IMR-90 (cell line): ENCODE measurements at regions not wholly inside any gene's neighbourhood (a gene's known extent, or its start where the extent isn't known, plus 50 kb on each side); places are given as distances from the start of the nearest gene placed in this dataset.

ENCODE experiments used
- ATAC-seq: fragments of 200-7000 bp; cut with Tn5 transposase; 2 replicates; pipeline ENCODE4 v1.9.1; 2020; ENCODE audit warnings: low read depth, mild to moderate bottlenecking, moderate library complexity
- BruUV-seq: library from RNA; stranded (reverse); fragments of 400-500 nt; replicated peaks from 2 replicates; lab custom pipeline; 2021; lab: Mats Ljungman, UMichigan
- CTCF ChIA-PET: fragments of 300-600 bp; formaldehyde crosslinking; extraction: SDS; loops from one replicate; lab custom pipeline; 2021; ENCODE audit warnings: antibody characterized with exemption; lab: Yijun Ruan, JAX
- POLR2A ChIA-PET: fragments of 300-600 bp; sonication (Branson Sonifier 250); formaldehyde crosslinking; loops from one replicate; lab custom pipeline; 2022; ENCODE audit warnings: antibody characterized with exemption; ENCODE audit not compliant: unreplicated experiment; lab: Charles Lee
- DNase-seq: peaks from one replicate; pipeline ENCODE4 v3.0.0; 2013
- H2AFZ ChIP-seq: replicated peaks from 2 replicates; pipeline ENCODE3; 2013; ENCODE audit warnings: low read length, mild to moderate bottlenecking; ENCODE audit not compliant: poor library complexity
- H2AK5ac ChIP-seq: 2 replicates; pipeline ENCODE4 v1.6.1; 2013; ENCODE audit warnings: low read depth, low read length, inconsistent platforms
- H2AK9ac ChIP-seq: replicated peaks from 2 replicates; pipeline ENCODE3; 2013; ENCODE audit warnings: mild to moderate bottlenecking, low read depth, low read length, moderate library complexity; ENCODE audit not compliant: poor library complexity
- H2BK120ac ChIP-seq: 2 replicates; pipeline ENCODE4 v1.6.1; 2013; ENCODE audit warnings: low read depth, low read length, inconsistent platforms
- H2BK15ac ChIP-seq: 3 replicates; pipeline ENCODE4 v1.6.1; 2013; ENCODE audit warnings: low read depth, low read length, inconsistent platforms
- H2BK20ac ChIP-seq: 2 replicates; pipeline ENCODE4 v1.6.1; 2013; ENCODE audit warnings: low read depth, mild to moderate bottlenecking, inconsistent platforms, low read length, moderate library complexity
- H2BK5ac ChIP-seq: 2 replicates; pipeline ENCODE4 v1.6.1; 2013; ENCODE audit warnings: mild to moderate bottlenecking, low read depth, low read length, inconsistent platforms; ENCODE audit not compliant: poor library complexity, severe bottlenecking
- H3K14ac ChIP-seq: replicated peaks from 2 replicates; pipeline ENCODE4 v1.6.1; 2013; ENCODE audit warnings: low read depth, low read length, inconsistent platforms
- H3K18ac ChIP-seq: 2 replicates; pipeline ENCODE4 v1.6.1; 2013; ENCODE audit warnings: low read depth, low read length, control low read depth
- H3K23ac ChIP-seq: 2 replicates; pipeline ENCODE4 v1.6.1; 2013; ENCODE audit warnings: low read depth, low read length, inconsistent platforms
- H3K27ac ChIP-seq: 2 replicates; pipeline ENCODE4 v1.5.1; 2013; ENCODE audit warnings: mild to moderate bottlenecking, control low read depth, low read length; ENCODE audit not compliant: insufficient read depth
- H3K27me3 ChIP-seq: 2 replicates; pipeline ENCODE4 v1.6.1; 2013; ENCODE audit warnings: low read length; ENCODE audit not compliant: control insufficient read depth, insufficient read depth
- H3K36me3 ChIP-seq: 2 replicates; pipeline ENCODE4 v1.6.1; 2013; ENCODE audit warnings: low read length, mixed read lengths; ENCODE audit not compliant: control insufficient read depth, insufficient read depth
- H3K4ac ChIP-seq: 2 replicates; pipeline ENCODE4 v1.6.1; 2013; ENCODE audit warnings: low read depth, low read length, inconsistent platforms
- H3K4me1 ChIP-seq: 2 replicates; pipeline ENCODE4 v1.6.1; 2013; ENCODE audit warnings: low read length, mixed read lengths; ENCODE audit not compliant: control insufficient read depth, insufficient read depth
- H3K4me2 ChIP-seq: 2 replicates; pipeline ENCODE4 v1.6.1; 2013; ENCODE audit warnings: low read depth, mild to moderate bottlenecking, control low read depth, low read length, moderate library complexity
- H3K4me3 ChIP-seq: 2 replicates; pipeline ENCODE4 v1.5.1; 2013; ENCODE audit warnings: low read depth, mild to moderate bottlenecking, control low read depth, low read length, moderate library complexity; ENCODE audit not compliant: insufficient read depth
- H3K56ac ChIP-seq: 2 replicates; pipeline ENCODE4 v1.6.1; 2013; ENCODE audit warnings: low read length, inconsistent platforms; ENCODE audit not compliant: insufficient read depth; ENCODE audit errors: extremely low read depth
- H3K79me1 ChIP-seq, 2 experiments: 2 replicates each; pipeline ENCODE4 v1.6.1; 2013; ENCODE audit warnings: low read length in 2 of 2, inconsistent platforms in 1 of 2, low read depth in 1 of 2
- H3K9ac ChIP-seq: 2 replicates; pipeline ENCODE4 v1.6.1; 2013; ENCODE audit warnings: low read depth, low read length, control low read depth
- H3K9me1 ChIP-seq: 2 replicates; pipeline ENCODE4 v1.6.1; 2013; ENCODE audit warnings: low read length, inconsistent platforms; ENCODE audit not compliant: insufficient read depth
- H3K9me3 ChIP-seq: 2 replicates; pipeline ENCODE4 v1.6.1; 2013; ENCODE audit warnings: low read length; ENCODE audit not compliant: control insufficient read depth, insufficient read depth
- H4K20me1 ChIP-seq: 2 replicates; pipeline ENCODE4 v1.6.1; 2013; ENCODE audit warnings: low read length, inconsistent platforms; ENCODE audit not compliant: insufficient read depth
- H4K5ac ChIP-seq: 2 replicates; pipeline ENCODE4 v1.6.1; 2013; ENCODE audit warnings: mild to moderate bottlenecking, low read depth, low read length, control low read depth
- H4K8ac ChIP-seq, 2 experiments: 2 replicates each; pipeline ENCODE4 v1.6.1; 2013; ENCODE audit warnings: low read depth in 2 of 2, low read length in 2 of 2, control low read depth in 1 of 2, inconsistent platforms in 1 of 2
- H4K91ac ChIP-seq: 2 replicates; pipeline ENCODE4 v1.6.1; 2013; ENCODE audit warnings: low read depth, low read length, inconsistent platforms; ENCODE audit not compliant: insufficient read depth
- BHLHE40 ChIP-seq: fragments of 150-350 bp; IDR thresholded peaks from 2 replicates; pipeline ENCODE4 v1.6.1; 2016; ENCODE audit warnings: mild to moderate bottlenecking, low read depth, low read length
- MAFK ChIP-seq: IDR thresholded peaks from 2 replicates; pipeline ENCODE4 v1.6.1; 2012; ENCODE audit warnings: low read depth, low read length, improper control_type of control experiment
- dilution Hi-C: fragments of 300-500 bp; cut with HindIII; formaldehyde crosslinking; loops from one replicate; pipeline ENCODE4 v1.14.3; 2018; ENCODE audit warnings: low sequenced_read_pairs; ENCODE audit not compliant: unreplicated experiment
- in situ Hi-C: fragments of 300-500 bp; cut with MboI; formaldehyde crosslinking; loops from 3 replicates; pipeline ENCODE4 v1.14.3; 2019; ENCODE audit warnings: low sequenced_read_pairs, inconsistent platforms, mixed read lengths
- intact Hi-C: fragments of 100-400 bp; cut with micrococcal nuclease; formaldehyde crosslinking; loops from 2 replicates; pipeline ENCODE4 v1.10.0; 2022

GRCh38 chr12:111257435-111257902 lies 111.4 kb downstream of the PHETA1 start:
- Histone ChIP-seq H3K4me3 (no peak overlapping the region), H3K56ac (no peak overlapping the region), H2BK5ac (no peak overlapping the region), H2AK9ac (no peak overlapping the region), H2BK120ac (no peak overlapping the region), H3K36me3 (no peaks in the 10 kb centered on the region), H4K5ac (no peak overlapping the region), H2AFZ (no peak overlapping the region), H3K27me3 (no peaks in the 10 kb centered on the region; the same call in 1 of the 2 replicates), H3K14ac (no peak overlapping the region), H3K4me2 (no peak overlapping the region), H2AK5ac (no peak overlapping the region), H4K91ac (no peak overlapping the region), H3K23ac (no peak overlapping the region), H3K79me1 (no peaks in the 10 kb centered on the region), H3K27ac (no peak overlapping the region), H4K8ac (no peak overlapping the region), H2BK15ac (no peak overlapping the region), H3K4me1 (no peaks in the 10 kb centered on the region), H3K4ac (no peak overlapping the region), H3K9me3 (no peaks in the 10 kb centered on the region), H4K20me1 (no peaks in the 10 kb centered on the region), H3K9ac (no peak overlapping the region), H2BK20ac (no peak overlapping the region), H3K9me1 (no peaks in the 10 kb centered on the region), H3K18ac (no peak overlapping the region)
- BruUV-seq = no TSS peak
- intact Hi-C loops (no loop called here), dilution Hi-C loops (no loop called here), in situ Hi-C loops (no loop called here)
- ATAC-seq = no peak
- POLR2A ChIA-PET = no interaction called here
- CTCF ChIA-PET = no interaction called here
- TF ChIP-seq BHLHE40 (no peak), MAFK (no peak)
- no peak for DNase-seq
